ENCODE measurements at regions not wholly inside any gene's neighbourhood (a gene's known extent, or its start where the extent isn't known, plus 50 kb on each side); places are given as distances from the start of the nearest gene placed in this dataset.

GRCh38 chr4:187258651-187259401 is 535.2 kb upstream of the FAT1 start:
- TF ChIP-seq POLR2A (IDR thresholded peaks at IDR 0.05; ENCODE audit: low read depth, low read length), result no peak
- FAIRE-seq (no peak), DNase-seq (ENCODE audit: insufficient read length, low spot score) (no peak)

- no peak for FAIRE-seq
- no peak for TF ChIP-seq POLR2A (IDR thresholded peaks at IDR 0.05; ENCODE audit: low read depth, low read length)
- DNase-seq (ENCODE audit: insufficient read length, low spot score), result no peak
These were observed 545.3 kb upstream of the FAT1 start for GRCh38 chr4:187268940-187269339.

GRCh38 chr4:187270154-187270553 is 546.5 kb upstream of the FAT1 start:
- no peak for FAIRE-seq
- TF ChIP-seq POLR2A (IDR thresholded peaks at IDR 0.05; ENCODE audit: low read depth, low read length), result no peak
- no peak for DNase-seq (ENCODE audit: insufficient read length, low spot score)

- no peak for FAIRE-seq
- TF ChIP-seq POLR2A (IDR thresholded peaks at IDR 0.05; ENCODE audit: low read depth, low read length), result no peak
- DNase-seq (ENCODE audit: insufficient read length, low spot score), result no peak
These were observed 548.2 kb upstream of the FAT1 start for GRCh38 chr4:187271848-187272247.

GRCh38 chr4:187274153-187274552 is 550.5 kb upstream of the FAT1 start:
- FAIRE-seq (no peak), DNase-seq (ENCODE audit: insufficient read length, low spot score) (no peak)
- TF ChIP-seq POLR2A (IDR thresholded peaks at IDR 0.05; ENCODE audit: low read depth, low read length), result no peak

- no peak for TF ChIP-seq POLR2A (IDR thresholded peaks at IDR 0.05; ENCODE audit: low read depth, low read length)
- FAIRE-seq, result no peak
- no peak for DNase-seq (ENCODE audit: insufficient read length, low spot score)
These were observed 553.2 kb upstream of the FAT1 start for GRCh38 chr4:187276736-187277408.

GRCh38 chr4:187283201-187283955 is 559.7 kb upstream of the FAT1 start:
- DNase-seq (ENCODE audit: insufficient read length, low spot score) (no peak), FAIRE-seq (no peak)
- no peak for TF ChIP-seq POLR2A (IDR thresholded peaks at IDR 0.05; ENCODE audit: low read depth, low read length)

GRCh38 chr4:187286525-187286924 is 562.9 kb upstream of the FAT1 start:
- FAIRE-seq, result no peak
- TF ChIP-seq POLR2A (IDR thresholded peaks at IDR 0.05; ENCODE audit: low read depth, low read length), result no peak
- no peak for DNase-seq (ENCODE audit: insufficient read length, low spot score)

GRCh38 chr4:187289371-187289770 is 565.7 kb upstream of the FAT1 start:
- no peak for DNase-seq (ENCODE audit: insufficient read length, low spot score)
- TF ChIP-seq POLR2A (IDR thresholded peaks at IDR 0.05; ENCODE audit: low read depth, low read length), result no peak
- no peak for FAIRE-seq

- TF ChIP-seq POLR2A (IDR thresholded peaks at IDR 0.05; ENCODE audit: low read depth, low read length), result no peak
- FAIRE-seq (no peak), DNase-seq (ENCODE audit: insufficient read length, low spot score) (no peak)
These were observed 571.2 kb upstream of the FAT1 start for GRCh38 chr4:187294861-187295260.

GRCh38 chr4:187301923-187302322 is 578.3 kb upstream of the FAT1 start:
- no peak for TF ChIP-seq POLR2A (IDR thresholded peaks at IDR 0.05; ENCODE audit: low read depth, low read length)
- FAIRE-seq, result no peak
- no peak for DNase-seq (ENCODE audit: insufficient read length, low spot score)

GRCh38 chr4:187302457-187303150 is 578.9 kb upstream of the FAT1 start:
- FAIRE-seq (no peak), DNase-seq (ENCODE audit: insufficient read length, low spot score) (no peak)
- no peak for TF ChIP-seq POLR2A (IDR thresholded peaks at IDR 0.05; ENCODE audit: low read depth, low read length)

- DNase-seq (ENCODE audit: insufficient read length, low spot score), result no peak
- TF ChIP-seq POLR2A (IDR thresholded peaks at IDR 0.05; ENCODE audit: low read depth, low read length), result no peak
- FAIRE-seq, result no peak
These were observed 580.5 kb upstream of the FAT1 start for GRCh38 chr4:187304133-187304532.

- DNase-seq (ENCODE audit: insufficient read length, low spot score), result no peak
- no peak for FAIRE-seq
- no peak for TF ChIP-seq POLR2A (IDR thresholded peaks at IDR 0.05; ENCODE audit: low read depth, low read length)
These were observed 583.5 kb upstream of the FAT1 start for GRCh38 chr4:187307131-187307530.
